Gastroesophageal sphincter (tissue), 4 donors: ENCODE measurements at regions not wholly inside any gene's neighbourhood (a gene's known extent, or its start where the extent isn't known, plus 50 kb on each side); places are given as distances from the start of the nearest gene placed in this dataset.

Experiments
- ATAC-seq: fragments of 150-250 bp; one replicate; pipeline ENCODE4 v1.9.1; 2016; ENCODE audit warnings: mild to moderate bottlenecking, moderate library complexity
- H3K27ac ChIP-seq, 4 donors: fragments of 200-600 bp; sonication (generic) in 3 of 4; 1 replicate in 3 of 4; 2 replicates in 1 of 4; pipeline ENCODE4 v1.5.1; 2016 to 2019
- H3K27me3 ChIP-seq: fragments of 200-600 bp; sonication (generic); one replicate; pipeline ENCODE4 v1.5.1; 2019
- H3K36me3 ChIP-seq, 2 donors: fragments of 200-600 bp; sonication (generic); one replicate each; pipeline ENCODE4 v1.5.1; 2019; ENCODE audit warnings: control low read depth in 1 of 2
- H3K4me1 ChIP-seq, 3 donors: fragments of 200-600 bp; sonication (generic); 1 replicate in 2 of 3; 2 replicates in 1 of 3; pipeline ENCODE4 v1.5.1; 2016 to 2019; ENCODE audit warnings: control low read depth in 2 of 3
- H3K4me3 ChIP-seq, 2 donors: fragments of 200-600 bp; sonication (generic); one replicate each; pipeline ENCODE4 v1.5.1; 2019; ENCODE audit warnings: mild to moderate bottlenecking in 1 of 2, moderate library complexity in 1 of 2
- H3K9me3 ChIP-seq, 3 donors: fragments of 200-600 bp; sonication (generic); one replicate each; pipeline ENCODE4 v1.5.1; 2017 to 2019; ENCODE audit warnings: control low read depth in 2 of 3
- EP300 ChIP-seq: sonication (generic); formaldehyde crosslinking; IDR thresholded peaks from one replicate; pipeline ENCODE4 v1.6.1; 2017; ENCODE audit warnings: antibody characterized with exemption, mild to moderate bottlenecking
- POLR2A ChIP-seq, 2 donors: fragments of 450-650 bp; IDR thresholded peaks; one replicate each; pipeline ENCODE4 v1.6.1; 2017; ENCODE audit warnings: antibody characterized with exemption in 2 of 2, mild to moderate bottlenecking in 2 of 2, moderate library complexity in 1 of 2
- POLR2AphosphoS5 ChIP-seq: sonication (generic); formaldehyde crosslinking; IDR thresholded peaks from one replicate; pipeline ENCODE4 v1.6.1; 2017; ENCODE audit warnings: antibody characterized with exemption
- WGBS, 2 donors: methylation state at CpG; one replicate each; pipeline ENCODE4 v1.1.5; 2018; ENCODE audit warnings: low coverage in 1 of 2; 5-methylcytosine and 5-hydroxymethylcytosine counted together
- TF ChIP-seq, protein P1 (sequence below), 4 experiments: fragments of 200-600 bp in 2 of 4; fragments of 450-650 bp in 2 of 4; sonication (generic) in 1 of 4; IDR thresholded peaks; one replicate each; pipeline ENCODE4 v1.5.1; 2017 to 2019; ENCODE audit warnings: antibody characterized with exemption in 4 of 4, mild to moderate bottlenecking in 2 of 4, moderate library complexity in 2 of 4

DNA sequence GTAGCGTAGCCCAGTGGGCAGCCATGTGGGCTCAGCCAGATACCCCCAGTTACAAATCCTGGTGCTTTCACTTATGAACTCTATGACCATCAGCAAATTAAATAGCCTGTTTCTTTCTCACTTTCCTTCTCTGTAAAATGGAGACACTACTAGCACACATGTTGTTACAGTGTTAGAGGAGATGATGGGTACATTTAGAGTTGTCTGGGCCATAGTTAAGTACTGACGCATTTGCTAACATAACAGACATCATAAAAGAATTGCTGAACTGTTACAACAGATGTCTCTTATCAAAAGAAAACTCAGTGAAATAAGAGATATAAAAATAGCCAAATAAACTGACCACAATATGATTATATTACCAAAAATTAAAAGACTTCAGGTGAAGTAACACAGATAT is 69.9 kb upstream of the DOK5 start:
- Histone ChIP-seq H3K4me3 (no peak overlapping the region), H3K9me3 (no peaks in the 10 kb centered on the region), H3K36me3 (no peaks in the 10 kb centered on the region), H3K4me1 (no peaks in the 10 kb centered on the region), H3K27me3 (no peaks in the 10 kb centered on the region), H3K27ac (no peak overlapping the region)
- WGBS, 2 donors = 60 to 68% methylated on average over 1 to 2 of the region's 2 CpGs
- ATAC-seq = no peak
- TF ChIP-seq POLR2AphosphoS5 (no peak), POLR2A (IDR thresholded peaks at IDR 0.05) (no peak), EP300 (no peak)
- TF ChIP-seq, protein P1, sequence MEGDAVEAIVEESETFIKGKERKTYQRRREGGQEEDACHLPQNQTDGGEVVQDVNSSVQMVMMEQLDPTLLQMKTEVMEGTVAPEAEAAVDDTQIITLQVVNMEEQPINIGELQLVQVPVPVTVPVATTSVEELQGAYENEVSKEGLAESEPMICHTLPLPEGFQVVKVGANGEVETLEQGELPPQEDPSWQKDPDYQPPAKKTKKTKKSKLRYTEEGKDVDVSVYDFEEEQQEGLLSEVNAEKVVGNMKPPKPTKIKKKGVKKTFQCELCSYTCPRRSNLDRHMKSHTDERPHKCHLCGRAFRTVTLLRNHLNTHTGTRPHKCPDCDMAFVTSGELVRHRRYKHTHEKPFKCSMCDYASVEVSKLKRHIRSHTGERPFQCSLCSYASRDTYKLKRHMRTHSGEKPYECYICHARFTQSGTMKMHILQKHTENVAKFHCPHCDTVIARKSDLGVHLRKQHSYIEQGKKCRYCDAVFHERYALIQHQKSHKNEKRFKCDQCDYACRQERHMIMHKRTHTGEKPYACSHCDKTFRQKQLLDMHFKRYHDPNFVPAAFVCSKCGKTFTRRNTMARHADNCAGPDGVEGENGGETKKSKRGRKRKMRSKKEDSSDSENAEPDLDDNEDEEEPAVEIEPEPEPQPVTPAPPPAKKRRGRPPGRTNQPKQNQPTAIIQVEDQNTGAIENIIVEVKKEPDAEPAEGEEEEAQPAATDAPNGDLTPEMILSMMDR (IDR thresholded peaks at IDR 0.05) = no peak

DNA sequence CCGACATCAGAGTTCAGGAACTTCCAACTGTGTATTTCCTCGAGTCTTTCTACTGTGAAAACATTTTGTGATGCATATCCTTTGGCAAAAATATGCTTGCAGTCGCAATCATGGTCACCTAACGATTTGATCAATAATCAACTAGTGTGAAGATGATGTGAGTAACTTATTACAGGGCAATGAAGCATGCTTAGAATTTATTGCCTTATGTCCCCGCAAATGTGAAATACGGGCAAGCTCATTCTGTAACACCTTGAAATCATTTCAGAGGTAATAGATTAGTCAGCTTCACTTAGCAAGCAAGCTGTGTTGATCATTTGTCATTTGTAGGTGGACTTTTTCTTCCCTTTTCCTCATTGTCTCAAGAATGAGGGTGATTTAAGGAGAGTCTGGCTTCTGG is 67.9 kb upstream of the DOK5 start:
- 89 to 98% methylated on average over 4 to 6 of the region's 6 CpGs for WGBS, 2 donors
- no peaks in the 10 kb centered on the region for H3K36me3 ChIP-seq
- no peaks in the 10 kb centered on the region for H3K27me3 ChIP-seq
- H3K4me3 ChIP-seq = no peak overlapping the region
- no peaks in the 10 kb centered on the region for H3K9me3 ChIP-seq
- H3K27ac ChIP-seq = no peak overlapping the region
- no peaks in the 10 kb centered on the region for H3K4me1 ChIP-seq
- no peak for TF ChIP-seq POLR2AphosphoS5
- TF ChIP-seq, protein P1 (IDR thresholded peaks at IDR 0.05) = no peak
- no peak for TF ChIP-seq POLR2A (IDR thresholded peaks at IDR 0.05)
- TF ChIP-seq EP300 = no peak
- no peak for ATAC-seq

DNA sequence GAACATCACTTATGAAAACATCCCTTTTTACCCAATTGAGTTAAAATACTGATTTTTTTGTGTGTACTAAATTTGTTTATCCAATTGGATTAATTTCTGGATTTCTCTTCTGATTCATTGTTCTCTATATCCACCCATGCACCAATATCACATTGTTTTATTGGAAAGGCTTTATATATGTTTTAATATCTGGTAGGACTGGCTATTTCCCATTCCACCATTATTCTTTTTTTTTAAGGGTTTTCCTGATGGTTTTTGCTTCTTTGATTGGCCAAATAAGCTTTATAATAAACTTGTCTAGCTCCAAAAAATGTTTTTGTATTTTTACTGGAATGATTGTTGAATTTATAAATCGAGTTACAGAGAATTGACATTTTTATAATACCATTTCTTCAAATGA is 59.4 kb upstream of the DOK5 start:
- H3K4me3 ChIP-seq = no peak overlapping the region
- no peaks in the 10 kb centered on the region for H3K27me3 ChIP-seq
- no peaks in the 10 kb centered on the region for H3K4me1 ChIP-seq
- no peak overlapping the region for H3K27ac ChIP-seq
- ATAC-seq = no peak
- no peaks in the 10 kb centered on the region for H3K9me3 ChIP-seq
- WGBS, 2 donors = 85% methylated on average over 1 of the region's 1 CpG; no CpG with 5 or more reads in 1 of the 2 donors
- TF ChIP-seq POLR2AphosphoS5 = no peak
- TF ChIP-seq, protein P1 (IDR thresholded peaks at IDR 0.05) = no peak
- no peak for TF ChIP-seq EP300
- TF ChIP-seq POLR2A (IDR thresholded peaks at IDR 0.05) = no peak
- no peaks in the 10 kb centered on the region for H3K36me3 ChIP-seq

DNA sequence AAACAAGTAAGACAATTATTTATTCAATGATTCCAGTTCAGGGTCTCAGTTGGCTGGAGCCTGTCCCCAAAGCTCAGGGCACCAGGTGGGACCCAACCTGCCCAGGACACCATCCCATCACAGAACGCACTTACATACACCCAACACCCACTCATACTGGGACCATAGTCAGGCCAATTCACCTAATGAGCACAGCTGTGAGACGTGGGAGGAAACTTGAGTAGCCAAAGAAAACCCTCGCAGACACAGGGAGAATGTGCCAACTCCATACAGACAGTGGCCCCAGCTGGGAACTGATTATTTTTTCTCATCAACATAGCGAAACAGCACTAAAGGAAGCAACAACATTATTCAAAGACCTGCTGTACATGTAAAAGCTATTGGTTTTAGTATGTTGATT is 58.6 kb upstream of the DOK5 start:
- no peaks in the 10 kb centered on the region for H3K4me1 ChIP-seq
- no peak overlapping the region for H3K4me3 ChIP-seq
- no peaks in the 10 kb centered on the region for H3K36me3 ChIP-seq
- WGBS, 2 donors = 76 to 81% methylated on average over 4 of the region's 4 CpGs
- TF ChIP-seq, protein P1 (IDR thresholded peaks at IDR 0.05) = no peak
- TF ChIP-seq POLR2AphosphoS5 = no peak
- no peak for TF ChIP-seq POLR2A (IDR thresholded peaks at IDR 0.05)
- TF ChIP-seq EP300 = no peak
- no peaks in the 10 kb centered on the region for H3K27me3 ChIP-seq
- no peak overlapping the region for H3K27ac ChIP-seq
- ATAC-seq = no peak
- H3K9me3 ChIP-seq = peaks cover 0 to under 1% (median 0%) of the 10 kb centered on the region in 3 donors

DNA sequence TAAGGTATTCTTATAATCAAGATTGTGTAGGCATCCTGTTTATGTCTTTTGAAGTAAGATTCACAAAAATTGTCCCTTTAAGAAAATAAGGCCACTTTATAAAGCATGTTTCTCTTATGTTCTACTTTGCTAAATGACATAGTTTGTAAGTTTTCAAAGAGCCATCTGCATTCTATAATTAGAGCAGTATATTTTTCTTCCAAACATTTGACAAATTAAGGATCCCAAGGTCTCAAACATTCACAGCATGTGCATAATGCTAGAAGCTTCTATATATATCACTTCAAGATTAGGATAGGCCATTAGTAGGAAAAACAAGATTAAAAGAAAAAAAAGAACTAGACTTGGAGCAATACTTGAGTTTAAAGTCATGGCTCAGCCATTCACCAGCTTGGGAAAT is 55.9 kb upstream of the DOK5 start:
- TF ChIP-seq, protein P1 (IDR thresholded peaks at IDR 0.05) = no peak
- no peak for TF ChIP-seq POLR2A (IDR thresholded peaks at IDR 0.05)
- TF ChIP-seq EP300 = no peak
- TF ChIP-seq POLR2AphosphoS5 = no peak
- no peak overlapping the region for H3K4me3 ChIP-seq
- H3K4me1 ChIP-seq = no peaks in the 10 kb centered on the region
- no peak overlapping the region for H3K27ac ChIP-seq
- peaks cover 0 to 10% (median 0%) of the 10 kb centered on the region in 3 donors for H3K9me3 ChIP-seq
- no peaks in the 10 kb centered on the region for H3K36me3 ChIP-seq
- H3K27me3 ChIP-seq = no peaks in the 10 kb centered on the region
- no peak for ATAC-seq
